K562 (cell line): ENCODE measurements at regions not wholly inside any gene's neighbourhood (a gene's known extent, or its start where the extent isn't known, plus 50 kb on each side); places are given as distances from the start of the nearest gene placed in this dataset.

Source experiments
- ATAC-seq: fragments of 200-7000 bp; cut with Tn5 transposase; 3 replicates; pipeline ENCODE4 v1.9.1; 2020; ENCODE audit warnings: moderate library complexity
- BruUV-seq: library from RNA; stranded (reverse); fragments of 400-500 nt; replicated peaks from 2 replicates; lab custom pipeline; 2021; lab: Mats Ljungman, UMichigan
- CTCF ChIA-PET: fragments of 300-600 bp; formaldehyde crosslinking; extraction: SDS; loops from one replicate; lab custom pipeline; 2021; ENCODE audit warnings: low intra/inter-chr PET ratio; lab: Yijun Ruan, JAX
- POLR2A ChIA-PET: fragments of 300-600, 350-650 bp; sonication (Branson Sonifier 250); formaldehyde crosslinking; extraction: SDS; loops from one replicate; lab custom pipeline; 2021; ENCODE audit warnings: antibody characterized with exemption, inconsistent platforms; lab: Yijun Ruan, JAX
- DNase-seq, 4 experiments: peaks; one replicate each; pipeline versions ENCODE4 v3.0.0 to v3.0.0-alpha.2; 2011 to 2018; ENCODE audit warnings: low spot score in 3 of 4, mixed read lengths in 3 of 4; ENCODE audit errors: extremely low read depth in 1 of 4
- FAIRE-seq: peaks from 2 replicates; lab custom pipeline; 2011; peaks lifted over from hg19 to GRCh38; lab: Jason Lieb, UNC
- H2AFZ ChIP-seq: 2 replicates; pipeline ENCODE4 v1.6.0; 2011; ENCODE audit warnings: low read depth, low read length, control low read depth, inconsistent platforms
- H3K27ac ChIP-seq: fragments of 200-600 bp; 3 replicates; pipeline ENCODE4 v1.8.0; 2011; ENCODE audit warnings: low read depth, mild to moderate bottlenecking, control low read depth, inconsistent platforms, low read length, moderate library complexity, mixed read lengths; ENCODE audit errors: extremely low read depth
- H3K27me3 ChIP-seq, 2 experiments: fragments of 300-600 bp in 1 of 2; 2 replicates in 1 of 2; 3 replicates in 1 of 2; pipeline versions ENCODE4 v1.6.0 to v1.8.0; 2011; ENCODE audit warnings: inconsistent platforms in 2 of 2, low read length in 2 of 2, mild to moderate bottlenecking in 1 of 2, mixed read lengths in 1 of 2, moderate library complexity in 1 of 2; ENCODE audit not compliant: control insufficient read depth in 2 of 2, insufficient read depth in 2 of 2
- H3K36me3 ChIP-seq: fragments of 300-600 bp; 3 replicates; pipeline ENCODE4 v1.8.0; 2011; ENCODE audit warnings: mild to moderate bottlenecking, low read length, inconsistent platforms; ENCODE audit not compliant: control insufficient read depth, insufficient read depth
- H3K4me1 ChIP-seq, 2 experiments: fragments of 200-600 bp in 1 of 2; replicated peaks in 1 of 2; 2 replicates in 1 of 2; 3 replicates in 1 of 2; pipeline versions ENCODE4 v1.5.1 to v1.8.0; 2011; ENCODE audit warnings: inconsistent platforms in 2 of 2, low read length in 2 of 2, mild to moderate bottlenecking in 1 of 2, mixed read lengths in 1 of 2, moderate library complexity in 1 of 2; ENCODE audit not compliant: control insufficient read depth in 2 of 2, insufficient read depth in 2 of 2
- H3K4me2 ChIP-seq: 2 replicates; pipeline ENCODE4 v1.6.1; 2011; ENCODE audit warnings: low read length, control low read depth, inconsistent platforms, mixed read lengths; ENCODE audit not compliant: insufficient read depth
- H3K4me3 ChIP-seq: fragments of 200-600 bp; sonication (generic), shearing (Covaris generic); 2 replicates; pipeline ENCODE4 v1.5.1; 2016; ENCODE audit warnings: control low read depth, inconsistent platforms
- H3K79me2 ChIP-seq: fragments of 200-600 bp; 3 replicates; pipeline ENCODE4 v1.8.0; 2011; ENCODE audit warnings: low read length, inconsistent platforms; ENCODE audit not compliant: control insufficient read depth, insufficient read depth
- H3K9ac ChIP-seq, 2 experiments: 2 replicates each; pipeline versions ENCODE4 v1.6.0 to v1.6.1; 2011; ENCODE audit warnings: low read depth in 2 of 2, low read length in 2 of 2, control low read depth in 1 of 2, inconsistent platforms in 1 of 2, mild to moderate bottlenecking in 1 of 2, mixed read lengths in 1 of 2; ENCODE audit not compliant: insufficient read depth in 1 of 2
- H3K9me1 ChIP-seq: one replicate; pipeline ENCODE4 v1.6.0; 2011; ENCODE audit warnings: inconsistent platforms, mild to moderate bottlenecking, low read length, moderate library complexity; ENCODE audit not compliant: control insufficient read depth, insufficient read depth
- H3K9me3 ChIP-seq: replicated peaks from 2 replicates; pipeline ENCODE4 v1.5.1; 2011; ENCODE audit warnings: low read depth, low read length, inconsistent platforms; ENCODE audit not compliant: control insufficient read depth, insufficient read depth
- H4K20me1 ChIP-seq: replicated peaks from 2 replicates; pipeline ENCODE4 v1.6.1; 2011; ENCODE audit warnings: low read length, inconsistent platforms, mixed read lengths; ENCODE audit not compliant: control insufficient read depth, insufficient read depth
- BACH1 ChIP-seq: fragments of 200-800 bp; sonication (Bioruptor generic); IDR thresholded peaks from 2 replicates; pipeline ENCODE4 v1.6.1; 2016; ENCODE audit warnings: missing genetic modification characterization, missing compliant biosample characterization
- HDAC1 ChIP-seq, 2 experiments: fragments of 450-650 bp; IDR thresholded peaks; 2 replicates each; pipeline ENCODE4 v1.6.1; 2016 to 2017; ENCODE audit warnings: inconsistent platforms in 1 of 2, mild to moderate bottlenecking in 1 of 2, moderate library complexity in 1 of 2
- HOXB6 ChIP-seq: fragments of 250-450 bp; sonication (Bioruptor Pico); IDR thresholded peaks from 2 replicates; pipeline ENCODE4 v1.5.1; 2022; ENCODE audit warnings: mild to moderate bottlenecking, borderline replicate concordance
- MTA1 ChIP-seq: fragments of 450-650 bp; IDR thresholded peaks from 2 replicates; pipeline ENCODE4 v1.6.1; 2017; ENCODE audit warnings: borderline replicate concordance
- NR2C1 ChIP-seq, 2 experiments: fragments of 450-650 bp; IDR thresholded peaks; 2 replicates each; pipeline ENCODE4 v1.6.1; 2017; ENCODE audit warnings: mild to moderate bottlenecking in 2 of 2, antibody characterized with exemption in 1 of 2, inconsistent platforms in 1 of 2, missing compliant biosample characterization in 1 of 2, missing genetic modification characterization in 1 of 2
- PRPF4 ChIP-seq: fragments of 200-400 bp; formaldehyde crosslinking; IDR thresholded peaks from one replicate; pipeline ENCODE4 v1.6.1; 2017; ENCODE audit warnings: low read length, low read depth, mild to moderate bottlenecking; ENCODE audit not compliant: insufficient read depth, poor library complexity, severe bottlenecking
- SETDB1 ChIP-seq: IDR thresholded peaks from one replicate; pipeline ENCODE4 v1.6.1; 2012; ENCODE audit warnings: low read length, control low read depth, inconsistent platforms
- TCF7L2 ChIP-seq: fragments of 150-350 bp; IDR thresholded peaks from 2 replicates; pipeline ENCODE4 v1.6.1; 2016; ENCODE audit warnings: low read depth, mild to moderate bottlenecking, low read length, moderate library complexity
- ZFP30 ChIP-seq: fragments of 250-450 bp; sonication (Bioruptor Pico); IDR thresholded peaks from 2 replicates; pipeline ENCODE4 v1.8.0; 2022; ENCODE audit warnings: moderate library complexity, mild to moderate bottlenecking, inconsistent platforms, borderline replicate concordance
- WGBS: fragments of 100-300 bp; shearing (Covaris generic); methylation state at CpG from one replicate; pipeline ENCODE4 v1.1.6; 2016; ENCODE audit warnings: low coverage, mixed read lengths; ENCODE audit not compliant: insufficient coverage; ENCODE audit errors: missing lambda C conversion rate; 5-methylcytosine and 5-hydroxymethylcytosine counted together
- in situ Hi-C: fragments of 300-500 bp; cut with MboI; formaldehyde crosslinking; loops from 4 replicates; pipeline ENCODE4 v1.15.0; 2018; ENCODE audit warnings: inconsistent platforms, mixed read lengths
- intact Hi-C: fragments of 100-400 bp; cut with micrococcal nuclease; formaldehyde crosslinking; loops from 2 replicates; pipeline ENCODE4 v1.14.2; 2022

DNA sequence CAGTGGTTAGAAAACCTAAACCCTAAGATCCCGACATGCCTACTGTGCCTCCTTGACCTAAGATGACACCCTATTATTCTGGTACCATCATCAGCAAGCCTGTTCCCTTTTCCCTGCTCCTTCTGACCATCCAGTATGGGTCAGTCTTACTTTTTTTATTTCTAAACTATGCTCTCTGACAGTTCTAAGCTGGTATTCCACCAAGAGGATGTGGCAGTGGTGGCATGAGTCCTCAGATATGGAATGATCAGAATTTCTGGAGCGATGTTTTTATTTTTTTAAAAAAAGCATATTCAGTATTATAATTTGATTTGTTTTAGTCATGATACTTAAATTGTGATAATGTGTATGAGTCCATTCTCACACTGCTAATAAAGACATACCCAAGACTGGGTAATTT is 145.9 kb upstream of the LHCGR start:
- Histone ChIP-seq H3K4me3 (no peak overlapping the region), H3K79me2 (no peaks in the 10 kb centered on the region), H3K9me1 (no peaks in the 10 kb centered on the region), H3K9me3 (no peaks in the 10 kb centered on the region), H3K36me3 (no peaks in the 10 kb centered on the region), H3K27me3 (no peaks in the 10 kb centered on the region), H3K4me1 (no peaks in the 10 kb centered on the region), H3K27ac (no peak overlapping the region), H3K9ac (no peak overlapping the region), H3K4me2 (no peak overlapping the region), H4K20me1 (no peaks in the 10 kb centered on the region), H2AFZ (no peak overlapping the region)
- ChIA-PET POLR2A (no interaction called here), CTCF (no interaction called here)
- in situ Hi-C loops: no loop called here
- FAIRE-seq (no peak), DNase-seq (no peak), ATAC-seq (no peak)
- intact Hi-C loops: no loop called here
- WGBS: 0% methylated on average over 1 of the region's 2 CpGs
- no TSS peak for BruUV-seq
- TF ChIP-seq HOXB6 (CRISPR knock-in tag): no peak
- TF ChIP-seq SETDB1: no peak
- no peak for TF ChIP-seq BACH1 (tag)
- no peak for TF ChIP-seq TCF7L2
- no peak for TF ChIP-seq ZFP30 (CRISPR knock-in tag)
- TF ChIP-seq NR2C1 (IDR thresholded peaks at IDR 0.05): no peak
- TF ChIP-seq NR2C1 (tag; IDR thresholded peaks at IDR 0.05): no peak
- no peak for TF ChIP-seq HDAC1 (IDR thresholded peaks at IDR 0.05)
- TF ChIP-seq MTA1: no peak
- TF ChIP-seq PRPF4: no peak
